Activated naive CD8-positive, alpha-beta T cell treated with anti-CD3 and anti-CD28 coated beads, Interleukin-2, amount 10 ng/mL, durations not matched to agents 7 days and 5 days (primary cell): ENCODE measurements at regions not wholly inside any gene's neighbourhood (a gene's known extent, or its start where the extent isn't known, plus 50 kb on each side); places are given as distances from the start of the nearest gene placed in this dataset.

Experiments used
- ATAC-seq: fragments of 150-1000 bp; cut with Tn5 transposase; one replicate; pipeline ENCODE4 v1.10.0; 2021; ENCODE audit warnings: low read depth, moderate library complexity
- POLR2A ChIA-PET: fragments of 350-600 bp; sonication (Branson Sonifier 250); formaldehyde crosslinking; loops from one replicate; lab custom pipeline; 2021; ENCODE audit warnings: antibody characterized with exemption; lab: Charles Lee
- DNase-seq: peaks from one replicate; pipeline ENCODE4 v3.0.0; 2021
- H3K27ac Mint-ChIP-seq: one replicate; pipeline ENCODE4 v1.8.0; 2022; ENCODE audit warnings: mild to moderate bottlenecking, mixed read lengths
- H3K27me3 Mint-ChIP-seq: one replicate; pipeline ENCODE4 v1.8.0; 2022; ENCODE audit warnings: mild to moderate bottlenecking, moderate library complexity, mixed read lengths
- H3K36me3 Mint-ChIP-seq: one replicate; pipeline ENCODE4 v1.8.0; 2021; ENCODE audit warnings: mild to moderate bottlenecking, mixed read lengths
- H3K4me1 Mint-ChIP-seq: one replicate; pipeline ENCODE4 v1.8.0; 2021; ENCODE audit warnings: mixed read lengths
- H3K4me3 Mint-ChIP-seq: one replicate; pipeline ENCODE4 v1.8.0; 2022; ENCODE audit warnings: mild to moderate bottlenecking, moderate library complexity, mixed read lengths
- H3K9me3 Mint-ChIP-seq: one replicate; pipeline ENCODE4 v1.8.0; 2021; ENCODE audit warnings: mixed read lengths

GRCh38 chr1:82818586-82818985 lies 1017.9 kb downstream of the ADGRL2 start:
- Mint-ChIP-seq H3K4me1 (peaks cover 9% of the 10 kb centered on the region), H3K9me3 (no peaks in the 10 kb centered on the region), H3K36me3 (no peaks in the 10 kb centered on the region), H3K27me3 (peaks cover 2% of the 10 kb centered on the region), H3K4me3 (peak overlapping the region; percentile 3), H3K27ac (no peak overlapping the region)
- POLR2A ChIA-PET, result no interaction called here
- ATAC-seq (no peak), DNase-seq (no peak)

- DNase-seq (no peak), ATAC-seq (no peak)
- H3K27me3 Mint-ChIP-seq, result peaks cover 6% of the 10 kb centered on the region
- H3K9me3 Mint-ChIP-seq, result no peaks in the 10 kb centered on the region
- H3K4me1 Mint-ChIP-seq, result no peaks in the 10 kb centered on the region
- POLR2A ChIA-PET, result no interaction called here
- H3K36me3 Mint-ChIP-seq, result no peaks in the 10 kb centered on the region
- H3K27ac Mint-ChIP-seq, result no peak overlapping the region
- H3K4me3 Mint-ChIP-seq, result no peak overlapping the region
These were observed 1012.7 kb downstream of the ADGRL2 start for GRCh38 chr1:82813386-82813785.

- H3K36me3 Mint-ChIP-seq, result no peaks in the 10 kb centered on the region
- H3K9me3 Mint-ChIP-seq, result no peaks in the 10 kb centered on the region
- ATAC-seq (no peak), DNase-seq (no peak)
- H3K4me1 Mint-ChIP-seq, result no peaks in the 10 kb centered on the region
- H3K4me3 Mint-ChIP-seq, result no peak overlapping the region
- H3K27me3 Mint-ChIP-seq, result peaks cover 4% of the 10 kb centered on the region
- POLR2A ChIA-PET, result no interaction called here
- no peak overlapping the region for H3K27ac Mint-ChIP-seq
These were observed 1009.9 kb downstream of the ADGRL2 start for GRCh38 chr1:82810601-82811000.

GRCh38 chr1:82807563-82807962 lies 1006.8 kb downstream of the ADGRL2 start:
- Mint-ChIP-seq H3K4me3 (no peak overlapping the region), H3K36me3 (no peaks in the 10 kb centered on the region), H3K27ac (no peak overlapping the region), H3K27me3 (peaks cover 4% of the 10 kb centered on the region), H3K4me1 (no peaks in the 10 kb centered on the region), H3K9me3 (no peaks in the 10 kb centered on the region)
- POLR2A ChIA-PET, result no interaction called here
- ATAC-seq (no peak), DNase-seq (no peak)

GRCh38 chr1:82806133-82806532 lies 1005.4 kb downstream of the ADGRL2 start:
- ATAC-seq (no peak), DNase-seq (no peak)
- H3K4me3 Mint-ChIP-seq, result no peak overlapping the region
- POLR2A ChIA-PET, result no interaction called here
- H3K36me3 Mint-ChIP-seq, result no peaks in the 10 kb centered on the region
- H3K27me3 Mint-ChIP-seq, result peaks cover 4% of the 10 kb centered on the region
- no peaks in the 10 kb centered on the region for H3K9me3 Mint-ChIP-seq
- no peaks in the 10 kb centered on the region for H3K4me1 Mint-ChIP-seq
- H3K27ac Mint-ChIP-seq, result no peak overlapping the region

GRCh38 chr1:82801176-82801575 lies 1000.4 kb downstream of the ADGRL2 start:
- no peak overlapping the region for H3K4me3 Mint-ChIP-seq
- H3K4me1 Mint-ChIP-seq, result no peaks in the 10 kb centered on the region
- ATAC-seq, result no peak
- DNase-seq, result no peak
- H3K27me3 Mint-ChIP-seq, result no peaks in the 10 kb centered on the region
- no peaks in the 10 kb centered on the region for H3K9me3 Mint-ChIP-seq
- POLR2A ChIA-PET, result no interaction called here
- no peak overlapping the region for H3K27ac Mint-ChIP-seq
- no peaks in the 10 kb centered on the region for H3K36me3 Mint-ChIP-seq

- Mint-ChIP-seq H3K27me3 (no peaks in the 10 kb centered on the region), H3K9me3 (no peaks in the 10 kb centered on the region), H3K4me1 (no peaks in the 10 kb centered on the region), H3K4me3 (no peak overlapping the region), H3K36me3 (no peaks in the 10 kb centered on the region), H3K27ac (no peak overlapping the region)
- POLR2A ChIA-PET, result no interaction called here
- DNase-seq (no peak), ATAC-seq (no peak)
These were observed 1000.0 kb downstream of the ADGRL2 start for GRCh38 chr1:82800721-82801120.

- H3K27ac Mint-ChIP-seq, result no peak overlapping the region
- H3K9me3 Mint-ChIP-seq, result no peaks in the 10 kb centered on the region
- no peaks in the 10 kb centered on the region for H3K27me3 Mint-ChIP-seq
- no peaks in the 10 kb centered on the region for H3K36me3 Mint-ChIP-seq
- H3K4me3 Mint-ChIP-seq, result no peak overlapping the region
- H3K4me1 Mint-ChIP-seq, result no peaks in the 10 kb centered on the region
- ATAC-seq (no peak), DNase-seq (no peak)
- POLR2A ChIA-PET, result interaction anchor here (0.5 kb wide), 1 partner anchor 249 kb away, joined by 10 read pairs; no protein-coding TSS in a partner anchor
These were observed 998.5 kb downstream of the ADGRL2 start for GRCh38 chr1:82799261-82799660.

GRCh38 chr1:82795508-82796149 lies 994.9 kb downstream of the ADGRL2 start:
- no peaks in the 10 kb centered on the region for H3K27me3 Mint-ChIP-seq
- H3K4me1 Mint-ChIP-seq, result no peaks in the 10 kb centered on the region
- no peaks in the 10 kb centered on the region for H3K9me3 Mint-ChIP-seq
- ATAC-seq, result no peak
- H3K36me3 Mint-ChIP-seq, result no peaks in the 10 kb centered on the region
- POLR2A ChIA-PET, result no interaction called here
- DNase-seq, result no peak
- no peak overlapping the region for H3K27ac Mint-ChIP-seq
- H3K4me3 Mint-ChIP-seq, result no peak overlapping the region

- ATAC-seq, result no peak
- POLR2A ChIA-PET, result no interaction called here
- no peaks in the 10 kb centered on the region for H3K36me3 Mint-ChIP-seq
- H3K4me1 Mint-ChIP-seq, result no peaks in the 10 kb centered on the region
- H3K27me3 Mint-ChIP-seq, result no peaks in the 10 kb centered on the region
- no peak overlapping the region for H3K27ac Mint-ChIP-seq
- DNase-seq, result no peak
- H3K9me3 Mint-ChIP-seq, result no peaks in the 10 kb centered on the region
- no peak overlapping the region for H3K4me3 Mint-ChIP-seq
These were observed 991.4 kb downstream of the ADGRL2 start for GRCh38 chr1:82792151-82792550.

- Mint-ChIP-seq H3K9me3 (no peaks in the 10 kb centered on the region), H3K27me3 (no peaks in the 10 kb centered on the region), H3K4me3 (no peak overlapping the region), H3K27ac (no peak overlapping the region), H3K4me1 (no peaks in the 10 kb centered on the region), H3K36me3 (no peaks in the 10 kb centered on the region)
- DNase-seq (no peak), ATAC-seq (no peak)
- POLR2A ChIA-PET, result no interaction called here
These were observed 989.8 kb downstream of the ADGRL2 start for GRCh38 chr1:82790556-82790955.

- Mint-ChIP-seq H3K27ac (no peak overlapping the region), H3K9me3 (no peaks in the 10 kb centered on the region), H3K36me3 (no peaks in the 10 kb centered on the region), H3K4me3 (no peak overlapping the region), H3K4me1 (no peaks in the 10 kb centered on the region), H3K27me3 (no peaks in the 10 kb centered on the region)
- POLR2A ChIA-PET, result no interaction called here
- ATAC-seq (no peak), DNase-seq (no peak)
These were observed 987.9 kb downstream of the ADGRL2 start for GRCh38 chr1:82788660-82789059.

GRCh38 chr1:82788038-82788437 lies 987.3 kb downstream of the ADGRL2 start:
- no peak overlapping the region for H3K4me3 Mint-ChIP-seq
- no peaks in the 10 kb centered on the region for H3K9me3 Mint-ChIP-seq
- POLR2A ChIA-PET, result no interaction called here
- no peaks in the 10 kb centered on the region for H3K4me1 Mint-ChIP-seq
- no peaks in the 10 kb centered on the region for H3K27me3 Mint-ChIP-seq
- DNase-seq, result no peak
- ATAC-seq, result no peak
- H3K27ac Mint-ChIP-seq, result no peak overlapping the region
- no peaks in the 10 kb centered on the region for H3K36me3 Mint-ChIP-seq

- Mint-ChIP-seq H3K36me3 (no peaks in the 10 kb centered on the region), H3K9me3 (no peaks in the 10 kb centered on the region), H3K27me3 (no peaks in the 10 kb centered on the region), H3K27ac (no peak overlapping the region), H3K4me3 (no peak overlapping the region), H3K4me1 (no peaks in the 10 kb centered on the region)
- POLR2A ChIA-PET, result no interaction called here
- ATAC-seq (no peak), DNase-seq (no peak)
These were observed 986.1 kb downstream of the ADGRL2 start for GRCh38 chr1:82786883-82787282.
